ENCODE measurements at regions not wholly inside any gene's neighbourhood (a gene's known extent, or its start where the extent isn't known, plus 50 kb on each side); places are given as distances from the start of the nearest gene placed in this dataset.

DNA sequence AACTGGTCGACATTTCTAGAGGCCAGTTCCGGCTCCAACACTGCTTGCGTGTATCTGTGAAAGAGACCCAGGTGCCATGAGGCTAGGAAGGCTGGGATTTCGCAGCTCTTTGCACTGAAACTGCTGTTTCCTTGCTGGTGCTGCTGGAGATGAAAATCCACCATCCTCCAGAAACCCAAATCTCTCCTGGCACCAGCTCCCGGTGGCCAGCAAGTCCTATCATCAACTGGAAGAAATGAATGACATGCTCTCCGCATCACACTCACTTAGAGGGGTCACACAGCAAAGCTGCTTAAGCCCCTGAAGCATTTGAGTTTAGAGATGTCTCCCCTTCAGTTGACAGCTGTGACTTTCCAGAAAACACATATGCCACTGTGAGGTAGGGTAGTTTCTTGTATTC is 471.8 kb upstream of the PROK2 start:
- H3K27ac ChIP-seq (ENCODE audit: low read depth in 1 of 2, low read length in 1 of 2) = peak overlapping the region in 1 of 2 donors; percentile 49
- WGBS, 2 donors = 84 to 92% methylated on average over 6 of the region's 6 CpGs
- ATAC-seq (ENCODE audit: insufficient read depth, low FRiP score) (no peak), DNase-seq (no peak)
- H3K9me3 ChIP-seq (ENCODE audit: control insufficient read depth in 4 of 4, insufficient read depth in 3 of 4, low read length in 3 of 4) = peaks cover 0 to 3% (median 0%) of the 10 kb centered on the region in 4 donors
- H3K9ac ChIP-seq (ENCODE audit: insufficient read depth in 1 of 2, low read length in 2 of 2) = peak overlapping the region in 1 of 2 donors; percentile 38
- no peak overlapping the region for H3K4me3 ChIP-seq
- TF ChIP-seq, protein P1, sequence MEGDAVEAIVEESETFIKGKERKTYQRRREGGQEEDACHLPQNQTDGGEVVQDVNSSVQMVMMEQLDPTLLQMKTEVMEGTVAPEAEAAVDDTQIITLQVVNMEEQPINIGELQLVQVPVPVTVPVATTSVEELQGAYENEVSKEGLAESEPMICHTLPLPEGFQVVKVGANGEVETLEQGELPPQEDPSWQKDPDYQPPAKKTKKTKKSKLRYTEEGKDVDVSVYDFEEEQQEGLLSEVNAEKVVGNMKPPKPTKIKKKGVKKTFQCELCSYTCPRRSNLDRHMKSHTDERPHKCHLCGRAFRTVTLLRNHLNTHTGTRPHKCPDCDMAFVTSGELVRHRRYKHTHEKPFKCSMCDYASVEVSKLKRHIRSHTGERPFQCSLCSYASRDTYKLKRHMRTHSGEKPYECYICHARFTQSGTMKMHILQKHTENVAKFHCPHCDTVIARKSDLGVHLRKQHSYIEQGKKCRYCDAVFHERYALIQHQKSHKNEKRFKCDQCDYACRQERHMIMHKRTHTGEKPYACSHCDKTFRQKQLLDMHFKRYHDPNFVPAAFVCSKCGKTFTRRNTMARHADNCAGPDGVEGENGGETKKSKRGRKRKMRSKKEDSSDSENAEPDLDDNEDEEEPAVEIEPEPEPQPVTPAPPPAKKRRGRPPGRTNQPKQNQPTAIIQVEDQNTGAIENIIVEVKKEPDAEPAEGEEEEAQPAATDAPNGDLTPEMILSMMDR (IDR thresholded peaks at IDR 0.05; ENCODE audit: control extremely low read depth, extremely low read depth) = no peak
- peaks cover 6 to 46% (median 20%) of the 10 kb centered on the region in 5 donors for H3K4me1 ChIP-seq (ENCODE audit: control insufficient read depth in 5 of 5, insufficient read depth in 5 of 5, low read length in 5 of 5)
- H3K27me3 ChIP-seq (ENCODE audit: control insufficient read depth in 3 of 3, insufficient read depth in 3 of 3, low read length in 2 of 3) = no peaks in the 10 kb centered on the region
- H3K36me3 ChIP-seq (ENCODE audit: control insufficient read depth in 4 of 4, insufficient read depth in 4 of 4, low read length in 4 of 4) = no peaks in the 10 kb centered on the region

DNA sequence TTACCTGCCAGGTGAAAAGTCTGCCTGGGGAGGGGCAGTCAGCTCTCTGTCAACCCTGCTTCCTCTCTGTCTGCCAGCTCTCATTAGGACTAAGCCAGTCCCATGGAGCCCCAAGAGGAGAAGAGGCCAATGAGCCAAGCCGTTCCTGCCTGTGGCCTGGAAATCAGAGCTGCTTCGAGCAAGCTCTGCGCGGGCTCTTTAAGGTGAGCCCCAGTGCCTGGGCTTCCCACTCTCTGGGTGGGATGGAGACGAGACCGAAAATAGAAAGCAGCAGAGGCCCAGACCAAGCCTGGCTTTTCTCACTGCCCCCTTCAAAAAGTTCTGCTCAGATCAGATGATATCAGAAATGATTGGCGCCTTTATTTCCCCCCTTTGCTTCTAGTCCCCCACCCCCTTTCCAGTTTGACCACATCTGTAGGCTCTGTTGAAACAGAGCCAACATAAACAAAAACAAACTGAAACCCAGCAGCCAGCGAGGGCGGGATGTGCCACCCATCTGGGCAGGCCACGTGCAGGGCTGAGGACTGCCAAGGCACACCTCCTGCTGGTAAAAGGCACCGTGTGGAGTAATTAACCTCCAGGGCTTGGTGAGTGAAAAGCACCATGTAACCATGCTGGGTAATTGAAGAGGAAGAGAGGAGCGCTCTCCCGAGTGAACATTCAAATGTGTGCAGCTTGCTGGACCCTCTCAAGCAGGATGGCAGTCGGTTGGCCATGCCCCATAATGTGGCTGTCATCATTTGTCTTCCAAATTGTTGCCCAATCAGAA is 471.0 kb upstream of the PROK2 start:
- H3K9me3 ChIP-seq (ENCODE audit: control insufficient read depth in 4 of 4, insufficient read depth in 3 of 4, low read length in 3 of 4) = peaks cover 0 to 3% (median 0%) of the 10 kb centered on the region in 4 donors
- no peak overlapping the region for H3K4me3 ChIP-seq
- peak; percentile 66 to 80 (median 77) for DNase-seq
- no peaks in the 10 kb centered on the region for H3K36me3 ChIP-seq (ENCODE audit: control insufficient read depth in 4 of 4, insufficient read depth in 4 of 4, low read length in 4 of 4)
- TF ChIP-seq, protein P1 (IDR thresholded peaks at IDR 0.05; ENCODE audit: control extremely low read depth, extremely low read depth) = no peak
- no peak for ATAC-seq (ENCODE audit: insufficient read depth, low FRiP score)
- no peaks in the 10 kb centered on the region for H3K27me3 ChIP-seq (ENCODE audit: control insufficient read depth in 3 of 3, insufficient read depth in 3 of 3, low read length in 2 of 3)
- peak overlapping the region in 1 of 2 donors; percentile 47 for H3K27ac ChIP-seq (ENCODE audit: low read depth in 1 of 2, low read length in 1 of 2)
- peaks cover 6 to 40% (median 16%) of the 10 kb centered on the region in 5 donors for H3K4me1 ChIP-seq (ENCODE audit: control insufficient read depth in 5 of 5, insufficient read depth in 5 of 5, low read length in 5 of 5)
- WGBS, 2 donors = 29 to 32% methylated on average over 14 of the region's 14 CpGs
- H3K9ac ChIP-seq (ENCODE audit: insufficient read depth in 1 of 2, low read length in 2 of 2) = peak overlapping the region in 1 of 2 donors; percentile 30

DNA sequence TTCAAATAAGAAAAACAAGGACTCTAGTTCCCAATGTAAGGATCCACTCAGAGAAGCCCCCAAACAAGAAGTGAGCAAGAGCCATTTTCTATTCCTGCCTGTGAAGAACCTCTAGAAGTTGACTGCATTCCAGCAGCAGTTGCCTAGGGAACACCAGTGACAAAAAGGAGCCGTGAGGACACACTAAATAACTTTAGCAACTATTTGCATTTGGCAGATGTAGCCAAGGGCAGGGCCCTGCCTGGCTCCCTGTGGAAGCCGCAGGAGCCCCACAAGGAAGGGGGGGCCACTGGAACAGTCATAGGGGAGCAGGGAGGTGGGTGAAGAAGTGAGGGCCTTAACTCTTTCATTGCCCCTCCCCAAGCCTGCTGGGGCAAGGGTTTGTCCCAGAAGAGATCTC is 470.2 kb upstream of the PROK2 start:
- Histone ChIP-seq H3K9me3 (ENCODE audit: control insufficient read depth in 4 of 4, insufficient read depth in 3 of 4, low read length in 3 of 4) (peaks cover 0 to 3% (median 0%) of the 10 kb centered on the region in 4 donors), H3K36me3 (ENCODE audit: control insufficient read depth in 4 of 4, insufficient read depth in 4 of 4, low read length in 4 of 4) (no peaks in the 10 kb centered on the region), H3K4me1 (ENCODE audit: control insufficient read depth in 5 of 5, insufficient read depth in 5 of 5, low read length in 5 of 5) (peaks cover 6 to 40% (median 16%) of the 10 kb centered on the region in 5 donors), H3K4me3 (no peak overlapping the region), H3K9ac (ENCODE audit: insufficient read depth in 1 of 2, low read length in 2 of 2) (no peak overlapping the region), H3K27me3 (ENCODE audit: control insufficient read depth in 3 of 3, insufficient read depth in 3 of 3, low read length in 2 of 3) (no peaks in the 10 kb centered on the region), H3K27ac (ENCODE audit: low read depth in 1 of 2, low read length in 1 of 2) (peak overlapping the region in 1 of 2 donors; percentile 60)
- ATAC-seq (ENCODE audit: insufficient read depth, low FRiP score) = peak; percentile 13
- WGBS, 2 donors = 28 to 66% methylated on average over 2 of the region's 2 CpGs
- TF ChIP-seq, protein P1 (IDR thresholded peaks at IDR 0.05; ENCODE audit: control extremely low read depth, extremely low read depth) = no peak
- DNase-seq = peak; percentile 86 to 92 (median 91)
